ENCODE measurements at regions not wholly inside any gene's neighbourhood (a gene's known extent, or its start where the extent isn't known, plus 50 kb on each side); places are given as distances from the start of the nearest gene placed in this dataset.

- no peak overlapping the region for H3K27ac ChIP-seq
- intact Hi-C loops (cut with DNase I): no loop called here
- no peak for DNase-seq
- H3K27me3 ChIP-seq: no peaks in the 10 kb centered on the region
- no peaks in the 10 kb centered on the region for H3K36me3 ChIP-seq (replicated peaks in 1 of 2)
- WGBS, 4 donors: 13 to 29% (median 21%) methylated on average over 3 of the region's 3 CpGs
- TF ChIP-seq CTCF (IDR thresholded peaks at IDR 0.05): no peak
- no peak for TF ChIP-seq POLR2A (IDR thresholded peaks at IDR 0.05)
- no peaks in the 10 kb centered on the region for H3K9me3 ChIP-seq (replicated peaks in 1 of 3)
- H3K4me3 ChIP-seq: no peak overlapping the region
- no peaks in the 10 kb centered on the region for H3K4me1 ChIP-seq (replicated peaks in 1 of 2)
Observed at GRCh38 chr4:17094876-17095210, 196.4 kb upstream of the LDB2 start.

- H3K27me3 ChIP-seq: no peaks in the 10 kb centered on the region
- TF ChIP-seq CTCF (IDR thresholded peaks at IDR 0.05): no peak
- no peak for TF ChIP-seq POLR2A (IDR thresholded peaks at IDR 0.05)
Observed at GRCh38 chr4:17094159-17094875, 195.9 kb upstream of the LDB2 start.

GRCh38 chr4:17093481-17093880 is 195.0 kb upstream of the LDB2 start:
- 65 to 80% (median 71%) methylated on average over 5 of the region's 5 CpGs for WGBS, 4 donors
- no peak overlapping the region for H3K27ac ChIP-seq

More at GRCh38 chr4:17094159-17094875, 195.9 kb upstream of the LDB2 start:
- Histone ChIP-seq H3K36me3 (replicated peaks in 1 of 2) (no peaks in the 10 kb centered on the region), H3K27ac (no peak overlapping the region), H3K4me1 (replicated peaks in 1 of 2) (no peaks in the 10 kb centered on the region), H3K9me3 (replicated peaks in 1 of 3) (no peaks in the 10 kb centered on the region), H3K4me3 (no peak overlapping the region)
- DNase-seq: no peak
- intact Hi-C loops (cut with DNase I): no loop called here
- 13 to 35% (median 23%) methylated on average over 4 of the region's 4 CpGs for WGBS, 4 donors

GRCh38 chr4:17092736-17093437 is 194.4 kb upstream of the LDB2 start:
- no peaks in the 10 kb centered on the region for H3K4me1 ChIP-seq (replicated peaks in 1 of 2)
- no peak for DNase-seq
- no peak overlapping the region for H3K4me3 ChIP-seq
- no peak overlapping the region for H3K27ac ChIP-seq
- H3K27me3 ChIP-seq: no peaks in the 10 kb centered on the region
- H3K36me3 ChIP-seq (replicated peaks in 1 of 2): no peaks in the 10 kb centered on the region
- 58 to 81% (median 63%) methylated on average over 2 of the region's 2 CpGs for WGBS, 4 donors
- intact Hi-C loops (cut with DNase I): no loop called here
- TF ChIP-seq CTCF (IDR thresholded peaks at IDR 0.05) (no peak), POLR2A (IDR thresholded peaks at IDR 0.05) (no peak)
- no peaks in the 10 kb centered on the region for H3K9me3 ChIP-seq (replicated peaks in 1 of 3)

More at GRCh38 chr4:17093481-17093880, 195.0 kb upstream of the LDB2 start:
- Histone ChIP-seq H3K27me3 (no peaks in the 10 kb centered on the region), H3K9me3 (replicated peaks in 1 of 3) (no peaks in the 10 kb centered on the region), H3K4me1 (replicated peaks in 1 of 2) (no peaks in the 10 kb centered on the region), H3K4me3 (no peak overlapping the region), H3K36me3 (replicated peaks in 1 of 2) (no peaks in the 10 kb centered on the region)
- intact Hi-C loops (cut with DNase I): no loop called here
- TF ChIP-seq POLR2A (IDR thresholded peaks at IDR 0.05): no peak
- no peak for TF ChIP-seq CTCF (IDR thresholded peaks at IDR 0.05)
- no peak for DNase-seq
